PC-3 (cell line): ENCODE measurements at regions not wholly inside any gene's neighbourhood (a gene's known extent, or its start where the extent isn't known, plus 50 kb on each side); places are given as distances from the start of the nearest gene placed in this dataset.

Experiments used
- ATAC-seq: fragments of 200-7000 bp; cut with Tn5 transposase; 2 replicates; pipeline ENCODE4 v1.9.1; 2020; ENCODE audit warnings: mild to moderate bottlenecking, moderate library complexity
- BruUV-seq: library from RNA; stranded (reverse); fragments of 400-500 nt; replicated peaks from 2 replicates; lab custom pipeline; 2021; lab: Mats Ljungman, UMichigan
- CTCF ChIA-PET: fragments of 300-600 bp; sonication (Branson Sonifier 250); formaldehyde crosslinking; loops from one replicate; lab custom pipeline; 2022; ENCODE audit warnings: antibody characterized with exemption; lab: Charles Lee
- POLR2A ChIA-PET: fragments of 300-600 bp; sonication (Branson Sonifier 250); formaldehyde crosslinking; loops from one replicate; lab custom pipeline; 2022; ENCODE audit warnings: antibody characterized with exemption; ENCODE audit not compliant: unreplicated experiment; lab: Charles Lee
- DNase-seq: peaks from one replicate; pipeline ENCODE4 v3.0.0-alpha.2; 2015
- H2AFZ ChIP-seq: fragments of 300-600 bp; sonication (generic); 2 replicates; pipeline ENCODE4 v1.6.0; 2016; ENCODE audit warnings: antibody characterized with exemption, low read length
- H3F3A ChIP-seq: fragments of 300-600 bp; sonication (generic); one replicate; pipeline ENCODE4 v1.6.0; 2017; ENCODE audit warnings: antibody characterized with exemption, low read length, control low read depth, mild to moderate bottlenecking; ENCODE audit not compliant: unreplicated experiment
- H3K27ac ChIP-seq: fragments of 300-600 bp; sonication (generic); 2 replicates; pipeline ENCODE4 v1.5.1; 2016; ENCODE audit warnings: mild to moderate bottlenecking, low read length
- H3K27me3 ChIP-seq: fragments of 300-600 bp; sonication (generic); 2 replicates; pipeline ENCODE4 v1.6.1; 2016; ENCODE audit warnings: low read length, mixed read lengths
- H3K36me3 ChIP-seq: fragments of 300-600 bp; sonication (generic); 2 replicates; pipeline ENCODE4 v1.6.1; 2016; ENCODE audit warnings: low read depth, mixed run types, low read length, mixed read lengths
- H3K4me1 ChIP-seq: fragments of 300-600 bp; sonication (generic); 2 replicates; pipeline ENCODE4 v1.5.1; 2016; ENCODE audit warnings: low read length; ENCODE audit not compliant: insufficient read depth
- H3K4me2 ChIP-seq: fragments of 300-600 bp; sonication (generic); 2 replicates; pipeline ENCODE4 v1.6.0; 2016; ENCODE audit warnings: low read length
- H3K4me3 ChIP-seq: fragments of 300-600 bp; sonication (generic); 2 replicates; pipeline ENCODE4 v1.5.1; 2016; ENCODE audit warnings: mild to moderate bottlenecking, low read length, mixed read lengths
- H3K79me2 ChIP-seq: fragments of 300-600 bp; sonication (generic); 2 replicates; pipeline ENCODE4 v1.6.1; 2017; ENCODE audit warnings: low read length, mixed read lengths
- H3K9ac ChIP-seq: fragments of 300-600 bp; sonication (generic); 2 replicates; pipeline ENCODE4 v1.6.0; 2016; ENCODE audit warnings: mild to moderate bottlenecking, low read length
- H3K9me2 ChIP-seq: fragments of 300-600 bp; sonication (generic); replicated peaks from 2 replicates; pipeline ENCODE4 v1.6.1; 2016; ENCODE audit warnings: mixed run types, low read length, mixed read lengths
- H3K9me3 ChIP-seq: fragments of 300-600 bp; sonication (generic); 2 replicates; pipeline ENCODE4 v1.6.1; 2016; ENCODE audit warnings: low read length, mixed read lengths
- H4K20me1 ChIP-seq: fragments of 300-600 bp; sonication (generic); 2 replicates; pipeline ENCODE4 v1.6.1; 2016; ENCODE audit warnings: low read length, mixed read lengths
- EZH2 ChIP-seq: fragments of 300-600 bp; sonication (generic); IDR thresholded peaks from one replicate; pipeline ENCODE4 v1.6.1; 2017; ENCODE audit warnings: antibody characterized with exemption, mild to moderate bottlenecking, low read length; ENCODE audit not compliant: unreplicated experiment
- EZH2phosphoT487 ChIP-seq: fragments of 300-600 bp; sonication (generic); IDR thresholded peaks from 2 replicates; pipeline ENCODE4 v1.6.1; 2018; ENCODE audit warnings: mild to moderate bottlenecking, antibody characterized with exemption, low read length, borderline replicate concordance
- intact Hi-C: fragments of 100-400 bp; cut with micrococcal nuclease; formaldehyde crosslinking; loops from 2 replicates; pipeline ENCODE4 v1.9.0; 2023
- TF ChIP-seq, protein P1 (sequence below): fragments of 300-600 bp; sonication (generic); conservative IDR thresholded peaks from 2 replicates; pipeline ENCODE4 v1.5.1; 2017; ENCODE audit warnings: antibody characterized with exemption, low read depth, mild to moderate bottlenecking, low read length

GRCh38 chr18:76113101-76113500 lies 381.9 kb downstream of the ZNF516 start:
- Histone ChIP-seq H3K9me2 (no peaks in the 10 kb centered on the region), H3K9ac (no peak overlapping the region), H3K79me2 (no peaks in the 10 kb centered on the region), H3K27me3 (peaks cover 23% of the 10 kb centered on the region), H3K9me3 (no peaks in the 10 kb centered on the region), H3K27ac (no peak overlapping the region), H2AFZ (no peak overlapping the region), H3K36me3 (no peaks in the 10 kb centered on the region), H3K4me3 (no peak overlapping the region), H3K4me1 (no peaks in the 10 kb centered on the region), H3F3A (no peaks in the 10 kb centered on the region), H3K4me2 (no peak overlapping the region), H4K20me1 (no peaks in the 10 kb centered on the region)
- TF ChIP-seq EZH2phosphoT487 = no peak
- TF ChIP-seq, protein P1, sequence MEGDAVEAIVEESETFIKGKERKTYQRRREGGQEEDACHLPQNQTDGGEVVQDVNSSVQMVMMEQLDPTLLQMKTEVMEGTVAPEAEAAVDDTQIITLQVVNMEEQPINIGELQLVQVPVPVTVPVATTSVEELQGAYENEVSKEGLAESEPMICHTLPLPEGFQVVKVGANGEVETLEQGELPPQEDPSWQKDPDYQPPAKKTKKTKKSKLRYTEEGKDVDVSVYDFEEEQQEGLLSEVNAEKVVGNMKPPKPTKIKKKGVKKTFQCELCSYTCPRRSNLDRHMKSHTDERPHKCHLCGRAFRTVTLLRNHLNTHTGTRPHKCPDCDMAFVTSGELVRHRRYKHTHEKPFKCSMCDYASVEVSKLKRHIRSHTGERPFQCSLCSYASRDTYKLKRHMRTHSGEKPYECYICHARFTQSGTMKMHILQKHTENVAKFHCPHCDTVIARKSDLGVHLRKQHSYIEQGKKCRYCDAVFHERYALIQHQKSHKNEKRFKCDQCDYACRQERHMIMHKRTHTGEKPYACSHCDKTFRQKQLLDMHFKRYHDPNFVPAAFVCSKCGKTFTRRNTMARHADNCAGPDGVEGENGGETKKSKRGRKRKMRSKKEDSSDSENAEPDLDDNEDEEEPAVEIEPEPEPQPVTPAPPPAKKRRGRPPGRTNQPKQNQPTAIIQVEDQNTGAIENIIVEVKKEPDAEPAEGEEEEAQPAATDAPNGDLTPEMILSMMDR = no peak
- no peak for TF ChIP-seq EZH2
- ChIA-PET POLR2A (no interaction called here), CTCF (no interaction called here)
- no TSS peak for BruUV-seq
- no peak for ATAC-seq
- no peak for DNase-seq
- intact Hi-C loops = no loop called here

- Histone ChIP-seq H3K4me2 (no peak overlapping the region), H3K9ac (no peak overlapping the region), H3K9me2 (no peaks in the 10 kb centered on the region), H3K36me3 (no peaks in the 10 kb centered on the region), H4K20me1 (no peaks in the 10 kb centered on the region), H3K27me3 (peaks cover 28% of the 10 kb centered on the region), H3F3A (no peaks in the 10 kb centered on the region), H3K9me3 (no peaks in the 10 kb centered on the region), H2AFZ (no peak overlapping the region), H3K79me2 (no peaks in the 10 kb centered on the region), H3K4me3 (no peak overlapping the region), H3K4me1 (no peaks in the 10 kb centered on the region), H3K27ac (no peak overlapping the region)
- intact Hi-C loops = no loop called here
- DNase-seq (no peak), ATAC-seq (no peak)
- no TSS peak for BruUV-seq
- ChIA-PET POLR2A (no interaction called here), CTCF (no interaction called here)
- TF ChIP-seq EZH2 = no peak
- TF ChIP-seq, protein P1 = no peak
- TF ChIP-seq EZH2phosphoT487 = no peak
These were observed 392.4 kb downstream of the ZNF516 start for GRCh38 chr18:76102626-76103025.

DNA sequence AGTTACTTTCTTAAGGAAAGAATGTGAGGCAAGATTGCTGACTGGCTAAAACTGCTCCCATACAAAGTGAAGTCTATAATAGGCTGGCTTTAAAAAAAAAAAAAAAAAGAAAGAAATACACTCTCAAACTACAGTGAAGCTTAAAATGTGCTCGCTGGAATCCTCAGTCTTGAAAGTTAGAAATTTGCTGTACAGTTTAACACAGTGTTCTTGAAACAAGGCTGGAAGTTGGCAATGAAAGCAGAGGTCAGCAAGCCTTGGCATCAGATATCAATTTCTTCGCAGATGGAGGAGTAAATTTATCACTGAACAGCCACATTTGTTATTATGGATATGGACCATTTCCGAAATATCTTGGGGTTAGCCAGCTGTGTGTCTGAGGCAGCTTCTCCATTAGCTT lies 392.9 kb downstream of the ZNF516 start:
- ChIA-PET CTCF (no interaction called here), POLR2A (no interaction called here)
- no peaks in the 10 kb centered on the region for H3K79me2 ChIP-seq
- H3K27me3 ChIP-seq = peaks cover 33% of the 10 kb centered on the region
- no peaks in the 10 kb centered on the region for H3K36me3 ChIP-seq
- H3K9ac ChIP-seq = no peak overlapping the region
- intact Hi-C loops = no loop called here
- no peaks in the 10 kb centered on the region for H4K20me1 ChIP-seq
- H3K9me3 ChIP-seq = no peaks in the 10 kb centered on the region
- TF ChIP-seq, protein P1 = no peak
- no peak for TF ChIP-seq EZH2phosphoT487
- no peak overlapping the region for H3K4me3 ChIP-seq
- DNase-seq (no peak), ATAC-seq (no peak)
- no peak overlapping the region for H2AFZ ChIP-seq
- no peak overlapping the region for H3K4me2 ChIP-seq
- H3K9me2 ChIP-seq = no peaks in the 10 kb centered on the region
- BruUV-seq = no TSS peak
- no peaks in the 10 kb centered on the region for H3F3A ChIP-seq
- H3K27ac ChIP-seq = no peak overlapping the region
- no peaks in the 10 kb centered on the region for H3K4me1 ChIP-seq
